Kidney capillary endothelial cell (primary cell): ENCODE measurements at regions not wholly inside any gene's neighbourhood (a gene's known extent, or its start where the extent isn't known, plus 50 kb on each side); places are given as distances from the start of the nearest gene placed in this dataset.

Experiments
- DNase-seq: peaks from one replicate; pipeline ENCODE4 v3.0.0-alpha.2; 2018; ENCODE audit warnings: low spot score

GRCh38 chr16:50957056-50957455 lies 194.0 kb downstream of the SALL1 start:
- no peak for DNase-seq

- no peak for DNase-seq
These were observed 194.4 kb downstream of the SALL1 start for GRCh38 chr16:50956637-50957036.

GRCh38 chr16:50955311-50955710 lies 195.8 kb downstream of the SALL1 start:
- no peak for DNase-seq

GRCh38 chr16:50954469-50954868 lies 196.6 kb downstream of the SALL1 start:
- DNase-seq: no peak

- DNase-seq: no peak
These were observed 197.8 kb downstream of the SALL1 start for GRCh38 chr16:50953290-50953689.

GRCh38 chr16:50950955-50951354 lies 200.1 kb downstream of the SALL1 start:
- DNase-seq: no peak

- DNase-seq: no peak
These were observed 202.7 kb downstream of the SALL1 start for GRCh38 chr16:50948268-50948930.

- DNase-seq: no peak
These were observed 203.2 kb downstream of the SALL1 start for GRCh38 chr16:50947826-50948225.

- no peak for DNase-seq
These were observed 204.5 kb downstream of the SALL1 start for GRCh38 chr16:50946606-50947005.

- no peak for DNase-seq
These were observed 204.2 kb downstream of the CYLD start for GRCh38 chr16:50946098-50946497.

- no peak for DNase-seq
These were observed 203.3 kb downstream of the CYLD start for GRCh38 chr16:50945171-50945570.

- no peak for DNase-seq
These were observed 202.6 kb downstream of the CYLD start for GRCh38 chr16:50944436-50944835.

GRCh38 chr16:50944033-50944432 lies 202.1 kb downstream of the CYLD start:
- no peak for DNase-seq

GRCh38 chr16:50942143-50942542 lies 200.3 kb downstream of the CYLD start:
- no peak for DNase-seq

- no peak for DNase-seq
These were observed 199.8 kb downstream of the CYLD start for GRCh38 chr16:50941681-50942080.

GRCh38 chr16:50940275-50940854 lies 198.5 kb downstream of the CYLD start:
- no peak for DNase-seq

- no peak for DNase-seq
These were observed 197.5 kb downstream of the CYLD start for GRCh38 chr16:50939356-50939755.

GRCh38 chr16:50938932-50939331 lies 197.0 kb downstream of the CYLD start:
- no peak for DNase-seq

- DNase-seq: no peak
These were observed 191.4 kb downstream of the CYLD start for GRCh38 chr16:50933262-50933661.

GRCh38 chr16:50932348-50932935 lies 190.6 kb downstream of the CYLD start:
- DNase-seq: no peak

GRCh38 chr16:50928065-50928464 lies 186.2 kb downstream of the CYLD start:
- no peak for DNase-seq

GRCh38 chr16:50925758-50926357 lies 184.0 kb downstream of the CYLD start:
- no peak for DNase-seq
